Pancreas (tissue), 10 donors: ENCODE measurements at regions not wholly inside any gene's neighbourhood (a gene's known extent, or its start where the extent isn't known, plus 50 kb on each side); places are given as distances from the start of the nearest gene placed in this dataset.
"Not testable (repeated sequence)": the region's sequence is repeated elsewhere in the genome, so short reads cannot be mapped to it uniquely, and the experiment has no call there.

ENCODE experiments used
- ATAC-seq, 4 donors: fragments of 200-7000 bp; cut with Tn5 transposase; one replicate each; pipeline versions ENCODE4 v1.8.0 to v1.9.1; 2020; ENCODE audit warnings: mild to moderate bottlenecking in 4 of 4, moderate library complexity in 4 of 4
- DNase-seq, 6 donors: peaks; one replicate each; pipeline ENCODE4 v3.0.0-alpha.2; 2020
- FAIRE-seq: peaks from 2 replicates; lab custom pipeline; 2012; peaks lifted over from hg19 to GRCh38; lab: Jason Lieb, UNC
- H3K27ac ChIP-seq, 4 donors: fragments of 200-600 bp; sonication (generic); 1 replicate in 3 of 4; 2 replicates in 1 of 4; pipeline versions ENCODE4 v1.5.0 to v1.8.0; 2020
- H3K27me3 ChIP-seq, 4 donors: fragments of 200-600 bp; one replicate each; pipeline ENCODE4 v1.8.0; 2021
- H3K36me3 ChIP-seq, 3 donors: fragments of 200-600 bp; sonication (generic) in 1 of 3; one replicate each; pipeline versions ENCODE4 v1.5.0 to v1.8.0; 2020 to 2021
- H3K4me1 ChIP-seq, 3 donors: fragments of 200-600 bp; one replicate each; pipeline ENCODE4 v1.8.0; 2021
- H3K4me3 ChIP-seq, 4 donors: fragments of 200-600 bp; sonication (generic) in 2 of 4; one replicate each; pipeline versions ENCODE4 v1.5.0 to v1.8.0; 2020 to 2021
- H3K9me3 ChIP-seq, 4 donors: fragments of 200-600 bp; one replicate each; pipeline ENCODE4 v1.8.0; 2021
- WGBS, 2 donors: extraction: QIAGEN DNeasy Blood & Tissue Kit; methylation state at CpG; one replicate each; pipeline ENCODE4 v1.1.7; 2013; 5-methylcytosine and 5-hydroxymethylcytosine counted together
- intact Hi-C, 3 donors: fragments of 100-400 bp; cut with DNase I; formaldehyde crosslinking; loops; one replicate each; pipeline versions ENCODE4 v1.11.1 to v1.14.2; 2022
- TF ChIP-seq, protein P1 (sequence below), 4 donors: fragments of 200-600 bp; sonication (generic) in 3 of 4; IDR thresholded peaks; one replicate each; pipeline versions ENCODE4 v1.5.0 to v1.8.0; 2021; ENCODE audit warnings: antibody characterized with exemption in 4 of 4
- donor health status: healthy with polysubstance abuse.
- donor health status: DM: no; HTN: no; CAD: no; lungs with moderate emphysema.
- donor health status: DM: no; HTN: no; CAD: no.
- donor health status: control.
- donor health status: control.
- donor health status: Bipolar disorder and iron deficiency.
- donor health status: DM: yes; HTN: yes; CAD: no.
- donor health status: DM: no; HTN: no; CAD: no.
- donor health status: DM: no; HTN: no; CAD: no.
- donor health status: DM: yes; HTN: yes; CAD: no.

- FAIRE-seq (no peak), DNase-seq (no peak), ATAC-seq (no peak)
- 58 to 68% methylated on average over 4 of the region's 4 CpGs for WGBS, 2 donors
- H3K36me3 ChIP-seq, result no peaks in the 10 kb centered on the region
- intact Hi-C loops, result no loop called here
- no peaks in the 10 kb centered on the region for H3K9me3 ChIP-seq
- TF ChIP-seq, protein P1, sequence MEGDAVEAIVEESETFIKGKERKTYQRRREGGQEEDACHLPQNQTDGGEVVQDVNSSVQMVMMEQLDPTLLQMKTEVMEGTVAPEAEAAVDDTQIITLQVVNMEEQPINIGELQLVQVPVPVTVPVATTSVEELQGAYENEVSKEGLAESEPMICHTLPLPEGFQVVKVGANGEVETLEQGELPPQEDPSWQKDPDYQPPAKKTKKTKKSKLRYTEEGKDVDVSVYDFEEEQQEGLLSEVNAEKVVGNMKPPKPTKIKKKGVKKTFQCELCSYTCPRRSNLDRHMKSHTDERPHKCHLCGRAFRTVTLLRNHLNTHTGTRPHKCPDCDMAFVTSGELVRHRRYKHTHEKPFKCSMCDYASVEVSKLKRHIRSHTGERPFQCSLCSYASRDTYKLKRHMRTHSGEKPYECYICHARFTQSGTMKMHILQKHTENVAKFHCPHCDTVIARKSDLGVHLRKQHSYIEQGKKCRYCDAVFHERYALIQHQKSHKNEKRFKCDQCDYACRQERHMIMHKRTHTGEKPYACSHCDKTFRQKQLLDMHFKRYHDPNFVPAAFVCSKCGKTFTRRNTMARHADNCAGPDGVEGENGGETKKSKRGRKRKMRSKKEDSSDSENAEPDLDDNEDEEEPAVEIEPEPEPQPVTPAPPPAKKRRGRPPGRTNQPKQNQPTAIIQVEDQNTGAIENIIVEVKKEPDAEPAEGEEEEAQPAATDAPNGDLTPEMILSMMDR (IDR thresholded peaks at IDR 0.05), result no peak
- no peak overlapping the region for H3K4me3 ChIP-seq
- H3K4me1 ChIP-seq, result no peaks in the 10 kb centered on the region
- no peak overlapping the region for H3K27ac ChIP-seq
- H3K27me3 ChIP-seq, result no peaks in the 10 kb centered on the region
Observed at GRCh38 chr2:53510401-53510800, 257.2 kb upstream of the CHAC2 start.

DNA sequence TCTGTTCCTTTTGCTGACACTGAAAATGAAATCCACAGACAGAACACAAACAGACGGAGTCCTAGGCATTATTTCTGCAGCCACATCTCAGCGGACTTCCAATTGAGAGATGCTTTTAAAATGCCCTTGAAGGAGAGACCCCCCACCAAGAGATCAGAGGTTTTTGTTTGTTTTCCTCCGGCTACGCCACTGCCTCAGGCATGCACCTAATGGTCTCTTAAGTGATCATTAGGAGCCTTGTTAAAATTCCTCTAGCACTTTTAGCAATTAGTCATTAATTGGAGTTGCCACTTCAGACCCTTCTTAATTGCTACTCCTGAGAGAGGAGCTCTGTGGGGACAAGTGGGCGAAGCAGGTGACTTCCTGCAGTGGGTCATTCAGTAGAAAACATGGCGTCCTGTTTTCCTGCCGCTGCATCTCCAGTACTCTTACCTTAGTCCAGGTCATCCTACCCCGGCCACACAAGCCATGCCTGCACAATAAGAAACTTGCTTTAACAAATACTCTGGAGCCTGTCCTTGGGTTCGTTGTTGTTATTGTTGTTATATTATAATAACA, 257.7 kb upstream of the CHAC2 start:
- H3K9me3 ChIP-seq, result no peaks in the 10 kb centered on the region
- no peaks in the 10 kb centered on the region for H3K27me3 ChIP-seq
- intact Hi-C loops, result no loop called here
- TF ChIP-seq, protein P1 (IDR thresholded peaks at IDR 0.05), result no peak
- FAIRE-seq, result no peak
- H3K36me3 ChIP-seq, result no peaks in the 10 kb centered on the region
- 77% methylated on average over 9 of the region's 9 CpGs for WGBS, 2 donors
- no peak for DNase-seq
- no peaks in the 10 kb centered on the region for H3K4me1 ChIP-seq
- H3K27ac ChIP-seq, result no peak overlapping the region
- no peak for ATAC-seq
- no peak overlapping the region for H3K4me3 ChIP-seq

DNA sequence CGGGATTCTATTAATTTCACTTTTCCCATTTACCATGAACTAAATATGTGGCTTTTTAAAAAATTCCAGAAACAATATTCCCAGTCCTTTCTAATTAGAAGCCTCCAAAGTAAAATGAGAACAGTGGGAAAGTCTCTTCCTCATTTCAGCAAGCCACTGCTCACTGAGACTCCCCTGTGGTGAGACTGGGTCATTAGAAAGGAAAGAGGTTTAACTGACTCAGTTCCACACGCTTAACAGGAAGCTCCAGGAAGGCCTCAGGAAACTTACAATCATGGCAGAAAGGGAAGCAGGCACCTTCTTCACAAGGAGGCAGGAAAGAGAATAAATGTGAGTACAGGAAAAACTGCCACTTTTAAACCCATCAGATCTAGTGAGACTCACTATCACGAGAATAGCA, 258.9 kb upstream of the CHAC2 start:
- Histone ChIP-seq H3K4me1 (no peaks in the 10 kb centered on the region), H3K4me3 (no peak overlapping the region), H3K27me3 (no peaks in the 10 kb centered on the region), H3K9me3 (no peaks in the 10 kb centered on the region), H3K36me3 (no peaks in the 10 kb centered on the region), H3K27ac (no peak overlapping the region)
- intact Hi-C loops, result no loop called here
- 83 to 90% methylated on average over 3 of the region's 3 CpGs for WGBS, 2 donors
- FAIRE-seq (no peak), ATAC-seq (no peak), DNase-seq (no peak)
- TF ChIP-seq, protein P1 (IDR thresholded peaks at IDR 0.05), result no peak

DNA sequence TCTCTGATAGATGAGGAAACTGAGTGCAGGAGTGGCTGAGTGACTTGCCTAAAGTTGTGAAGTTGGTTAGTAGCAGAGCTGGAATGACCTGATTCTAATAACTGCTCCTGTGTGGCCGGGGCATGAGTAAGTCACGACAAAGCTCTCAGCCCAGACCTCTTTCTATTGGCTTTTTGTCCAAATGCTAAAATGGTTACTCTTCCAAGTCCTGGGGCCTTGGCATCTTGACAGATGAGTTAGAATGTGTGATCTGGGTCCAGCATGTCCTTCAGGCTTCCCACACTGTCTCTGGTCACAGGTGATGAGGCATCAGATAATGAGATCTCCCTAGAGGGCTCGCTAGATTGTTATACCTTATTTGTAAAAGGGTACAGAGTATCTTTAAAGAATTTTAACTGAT, 260.5 kb upstream of the CHAC2 start:
- H3K4me3 ChIP-seq, DNase-seq, intact Hi-C loops, H3K36me3 ChIP-seq, ATAC-seq, H3K4me1 ChIP-seq, FAIRE-seq, H3K27ac ChIP-seq, H3K9me3 ChIP-seq, H3K27me3 ChIP-seq: not testable (repeated sequence)
- 88 to 91% methylated on average over 3 of the region's 3 CpGs for WGBS, 2 donors

- DNase-seq (no peak), ATAC-seq (no peak), FAIRE-seq (no peak)
- Histone ChIP-seq H3K27me3 (no peaks in the 10 kb centered on the region), H3K4me3 (no peak overlapping the region), H3K36me3 (no peaks in the 10 kb centered on the region), H3K9me3 (no peaks in the 10 kb centered on the region), H3K4me1 (peaks cover 0 to 7% (median 5%) of the 10 kb centered on the region in 3 donors), H3K27ac (no peak overlapping the region)
- TF ChIP-seq, protein P1 (IDR thresholded peaks at IDR 0.05), result no peak
- intact Hi-C loops, result no loop called here
- WGBS, 2 donors, result 85 to 91% methylated on average over 3 of the region's 3 CpGs
Observed at GRCh38 chr2:53505826-53506225, 261.8 kb upstream of the CHAC2 start.
